Activated naive CD4-positive, alpha-beta T cell treated with anti-CD3 and anti-CD28 coated beads, Interleukin-2, amount 50 U/mL, for 24 hours (primary cell): ENCODE measurements at regions not wholly inside any gene's neighbourhood (a gene's known extent, or its start where the extent isn't known, plus 50 kb on each side); places are given as distances from the start of the nearest gene placed in this dataset.

ENCODE experiments used
- H3K27ac Mint-ChIP-seq: one replicate; pipeline ENCODE4 v1.8.0; 2021; ENCODE audit warnings: mild to moderate bottlenecking, mixed read lengths
- H3K27me3 Mint-ChIP-seq: one replicate; pipeline ENCODE4 v1.8.0; 2021; ENCODE audit warnings: mixed read lengths
- H3K36me3 Mint-ChIP-seq: one replicate; pipeline ENCODE4 v1.8.0; 2021; ENCODE audit warnings: mixed read lengths
- H3K4me1 Mint-ChIP-seq: one replicate; pipeline ENCODE4 v1.8.0; 2021; ENCODE audit warnings: mixed read lengths
- H3K4me3 Mint-ChIP-seq: one replicate; pipeline ENCODE4 v1.8.0; 2021; ENCODE audit warnings: mild to moderate bottlenecking, mixed read lengths
- H3K9me3 Mint-ChIP-seq: one replicate; pipeline ENCODE4 v1.8.0; 2021; ENCODE audit warnings: mixed read lengths

GRCh38 chr2:41750829-41751228 lies 297.0 kb upstream of the PKDCC start:
- no peak overlapping the region for H3K4me3 Mint-ChIP-seq
- H3K36me3 Mint-ChIP-seq: no peaks in the 10 kb centered on the region
- H3K27ac Mint-ChIP-seq: no peak overlapping the region
- H3K4me1 Mint-ChIP-seq: no peaks in the 10 kb centered on the region
- peaks cover 5% of the 10 kb centered on the region for H3K27me3 Mint-ChIP-seq
- H3K9me3 Mint-ChIP-seq: no peaks in the 10 kb centered on the region

- no peaks in the 10 kb centered on the region for H3K4me1 Mint-ChIP-seq
- no peak overlapping the region for H3K4me3 Mint-ChIP-seq
- no peaks in the 10 kb centered on the region for H3K9me3 Mint-ChIP-seq
- H3K27ac Mint-ChIP-seq: no peak overlapping the region
- peaks cover 1% of the 10 kb centered on the region for H3K27me3 Mint-ChIP-seq
- H3K36me3 Mint-ChIP-seq: no peaks in the 10 kb centered on the region
These were observed 287.9 kb upstream of the PKDCC start for GRCh38 chr2:41759880-41760279.

GRCh38 chr2:41763141-41763540 lies 284.7 kb upstream of the PKDCC start:
- Mint-ChIP-seq H3K27me3 (no peaks in the 10 kb centered on the region), H3K27ac (no peak overlapping the region), H3K4me1 (no peaks in the 10 kb centered on the region), H3K36me3 (no peaks in the 10 kb centered on the region), H3K4me3 (no peak overlapping the region), H3K9me3 (no peaks in the 10 kb centered on the region)

- Mint-ChIP-seq H3K27me3 (no peaks in the 10 kb centered on the region), H3K27ac (no peak overlapping the region), H3K4me1 (no peaks in the 10 kb centered on the region), H3K4me3 (no peak overlapping the region), H3K9me3 (no peaks in the 10 kb centered on the region), H3K36me3 (no peaks in the 10 kb centered on the region)
These were observed 283.7 kb upstream of the PKDCC start for GRCh38 chr2:41764131-41764530.

- Mint-ChIP-seq H3K4me3 (no peak overlapping the region), H3K27me3 (peaks cover 6% of the 10 kb centered on the region), H3K36me3 (no peaks in the 10 kb centered on the region)
These were observed 282.9 kb upstream of the PKDCC start for GRCh38 chr2:41764919-41765318.

GRCh38 chr2:41768310-41768709 lies 279.5 kb upstream of the PKDCC start:
- Mint-ChIP-seq H3K36me3 (no peaks in the 10 kb centered on the region), H3K9me3 (no peaks in the 10 kb centered on the region), H3K27me3 (peaks cover 14% of the 10 kb centered on the region)

More at GRCh38 chr2:41764919-41765318, 282.9 kb upstream of the PKDCC start:
- Mint-ChIP-seq H3K27ac (no peak overlapping the region), H3K4me1 (no peaks in the 10 kb centered on the region), H3K9me3 (no peaks in the 10 kb centered on the region)

GRCh38 chr2:41771710-41772109 lies 276.1 kb upstream of the PKDCC start:
- H3K4me3 Mint-ChIP-seq: no peak overlapping the region
- H3K9me3 Mint-ChIP-seq: no peaks in the 10 kb centered on the region
- peaks cover 16% of the 10 kb centered on the region for H3K27me3 Mint-ChIP-seq
- no peak overlapping the region for H3K27ac Mint-ChIP-seq
- no peaks in the 10 kb centered on the region for H3K4me1 Mint-ChIP-seq
- no peaks in the 10 kb centered on the region for H3K36me3 Mint-ChIP-seq

More at GRCh38 chr2:41768310-41768709, 279.5 kb upstream of the PKDCC start:
- Mint-ChIP-seq H3K4me3 (no peak overlapping the region), H3K27ac (no peak overlapping the region), H3K4me1 (no peaks in the 10 kb centered on the region)

- H3K27me3 Mint-ChIP-seq: peaks cover 18% of the 10 kb centered on the region
- H3K36me3 Mint-ChIP-seq: no peaks in the 10 kb centered on the region
- H3K9me3 Mint-ChIP-seq: no peaks in the 10 kb centered on the region
- no peaks in the 10 kb centered on the region for H3K4me1 Mint-ChIP-seq
- H3K4me3 Mint-ChIP-seq: no peak overlapping the region
- H3K27ac Mint-ChIP-seq: no peak overlapping the region
These were observed 275.1 kb upstream of the PKDCC start for GRCh38 chr2:41772697-41773096.

GRCh38 chr2:41774011-41774605 lies 273.7 kb upstream of the PKDCC start:
- Mint-ChIP-seq H3K4me1 (no peaks in the 10 kb centered on the region), H3K27me3 (peaks cover 20% of the 10 kb centered on the region), H3K27ac (no peak overlapping the region), H3K4me3 (no peak overlapping the region), H3K36me3 (no peaks in the 10 kb centered on the region), H3K9me3 (no peaks in the 10 kb centered on the region)

- no peaks in the 10 kb centered on the region for H3K36me3 Mint-ChIP-seq
- H3K27ac Mint-ChIP-seq: no peak overlapping the region
- H3K4me3 Mint-ChIP-seq: no peak overlapping the region
- peaks cover 10% of the 10 kb centered on the region for H3K27me3 Mint-ChIP-seq
- no peaks in the 10 kb centered on the region for H3K4me1 Mint-ChIP-seq
- H3K9me3 Mint-ChIP-seq: no peaks in the 10 kb centered on the region
These were observed 272.3 kb upstream of the PKDCC start for GRCh38 chr2:41775366-41776025.

GRCh38 chr2:41779888-41780287 lies 267.9 kb upstream of the PKDCC start:
- H3K4me3 Mint-ChIP-seq: no peak overlapping the region

GRCh38 chr2:41782306-41783158 lies 265.3 kb upstream of the PKDCC start:
- Mint-ChIP-seq H3K36me3 (no peaks in the 10 kb centered on the region), H3K27ac (no peak overlapping the region), H3K9me3 (no peaks in the 10 kb centered on the region), H3K4me1 (no peaks in the 10 kb centered on the region), H3K4me3 (no peak overlapping the region), H3K27me3 (peaks cover 12% of the 10 kb centered on the region)

More at GRCh38 chr2:41779888-41780287, 267.9 kb upstream of the PKDCC start:
- Mint-ChIP-seq H3K36me3 (no peaks in the 10 kb centered on the region), H3K4me1 (no peaks in the 10 kb centered on the region), H3K27ac (no peak overlapping the region), H3K9me3 (no peaks in the 10 kb centered on the region), H3K27me3 (peaks cover 8% of the 10 kb centered on the region)

- Mint-ChIP-seq H3K36me3 (no peaks in the 10 kb centered on the region), H3K27ac (no peak overlapping the region), H3K4me1 (no peaks in the 10 kb centered on the region), H3K27me3 (peaks cover 10% of the 10 kb centered on the region), H3K9me3 (no peaks in the 10 kb centered on the region), H3K4me3 (no peak overlapping the region)
These were observed 263.3 kb upstream of the PKDCC start for GRCh38 chr2:41784496-41784895.

- Mint-ChIP-seq H3K4me1 (no peaks in the 10 kb centered on the region), H3K27me3 (peaks cover 10% of the 10 kb centered on the region), H3K9me3 (no peaks in the 10 kb centered on the region), H3K36me3 (no peaks in the 10 kb centered on the region), H3K27ac (no peak overlapping the region), H3K4me3 (no peak overlapping the region)
These were observed 262.4 kb upstream of the PKDCC start for GRCh38 chr2:41785251-41786022.

GRCh38 chr2:41791523-41791922 lies 256.3 kb upstream of the PKDCC start:
- Mint-ChIP-seq H3K9me3 (no peaks in the 10 kb centered on the region), H3K4me3 (no peak overlapping the region), H3K36me3 (no peaks in the 10 kb centered on the region), H3K27ac (no peak overlapping the region), H3K4me1 (no peaks in the 10 kb centered on the region), H3K27me3 (peaks cover 15% of the 10 kb centered on the region)
